GM19438 (cell line): ENCODE measurements at regions not wholly inside any gene's neighbourhood (a gene's known extent, or its start where the extent isn't known, plus 50 kb on each side); places are given as distances from the start of the nearest gene placed in this dataset.

Source experiments
- ATAC-seq: cut with Tn5 transposase; IDR thresholded peaks from one replicate; pipeline ENCODE4 v1.9.1; 2021; ENCODE audit warnings: low read depth; ENCODE audit not compliant: unreplicated experiment

GRCh38 chr3:72142028-72142427 is 357.1 kb upstream of the PROK2 start:
- no peak for ATAC-seq

- no peak for ATAC-seq
These were observed 356.3 kb upstream of the PROK2 start for GRCh38 chr3:72141264-72141663.

- no peak for ATAC-seq
These were observed 354.4 kb upstream of the PROK2 start for GRCh38 chr3:72139316-72139715.

- ATAC-seq = no peak
These were observed 353.2 kb upstream of the PROK2 start for GRCh38 chr3:72137865-72138861.

- ATAC-seq = no peak
These were observed 350.7 kb upstream of the PROK2 start for GRCh38 chr3:72135636-72136035.

- no peak for ATAC-seq
These were observed 350.1 kb upstream of the PROK2 start for GRCh38 chr3:72134989-72135451.

- no peak for ATAC-seq
These were observed 348.5 kb upstream of the PROK2 start for GRCh38 chr3:72133329-72134011.

GRCh38 chr3:72131899-72132298 is 347.0 kb upstream of the PROK2 start:
- ATAC-seq = no peak

- ATAC-seq = no peak
These were observed 345.6 kb upstream of the PROK2 start for GRCh38 chr3:72130565-72130964.

- ATAC-seq = no peak
These were observed 344.6 kb upstream of the PROK2 start for GRCh38 chr3:72129501-72130094.

- ATAC-seq = no peak
These were observed 344.0 kb upstream of the PROK2 start for GRCh38 chr3:72128921-72129320.

- ATAC-seq = no peak
These were observed 342.9 kb upstream of the PROK2 start for GRCh38 chr3:72127844-72128243.

GRCh38 chr3:72127224-72127612 is 342.3 kb upstream of the PROK2 start:
- ATAC-seq = no peak

GRCh38 chr3:72126441-72127223 is 341.7 kb upstream of the PROK2 start:
- ATAC-seq = no peak

GRCh38 chr3:72123908-72124441 is 339.0 kb upstream of the PROK2 start:
- ATAC-seq = no peak

GRCh38 chr3:72120806-72121778 is 336.1 kb upstream of the PROK2 start:
- peak; percentile 87 for ATAC-seq

- no peak for ATAC-seq
These were observed 335.1 kb upstream of the PROK2 start for GRCh38 chr3:72120039-72120438.

- ATAC-seq = no peak
These were observed 333.7 kb upstream of the PROK2 start for GRCh38 chr3:72118628-72119027.

- no peak for ATAC-seq
These were observed 331.3 kb upstream of the PROK2 start for GRCh38 chr3:72116226-72116625.
